K562 (cell line): ENCODE measurements at regions not wholly inside any gene's neighbourhood (a gene's known extent, or its start where the extent isn't known, plus 50 kb on each side); places are given as distances from the start of the nearest gene placed in this dataset.

Experiments
- ATAC-seq: fragments of 200-7000 bp; cut with Tn5 transposase; 3 replicates; pipeline ENCODE4 v1.9.1; 2020; ENCODE audit warnings: moderate library complexity
- BruUV-seq: library from RNA; stranded (reverse); fragments of 400-500 nt; replicated peaks from 2 replicates; lab custom pipeline; 2021; lab: Mats Ljungman, UMichigan
- CTCF ChIA-PET: fragments of 300-600 bp; formaldehyde crosslinking; extraction: SDS; loops from one replicate; lab custom pipeline; 2021; ENCODE audit warnings: low intra/inter-chr PET ratio; lab: Yijun Ruan, JAX
- POLR2A ChIA-PET: fragments of 300-600, 350-650 bp; sonication (Branson Sonifier 250); formaldehyde crosslinking; extraction: SDS; loops from one replicate; lab custom pipeline; 2021; ENCODE audit warnings: antibody characterized with exemption, inconsistent platforms; lab: Yijun Ruan, JAX
- DNase-seq, 4 experiments: peaks; one replicate each; pipeline versions ENCODE4 v3.0.0 to v3.0.0-alpha.2; 2011 to 2018; ENCODE audit warnings: low spot score in 3 of 4, mixed read lengths in 3 of 4; ENCODE audit errors: extremely low read depth in 1 of 4
- FAIRE-seq: peaks from 2 replicates; lab custom pipeline; 2011; peaks lifted over from hg19 to GRCh38; lab: Jason Lieb, UNC
- H2AFZ ChIP-seq: 2 replicates; pipeline ENCODE4 v1.6.0; 2011; ENCODE audit warnings: low read depth, low read length, control low read depth, inconsistent platforms
- H3K27ac ChIP-seq: fragments of 200-600 bp; 3 replicates; pipeline ENCODE4 v1.8.0; 2011; ENCODE audit warnings: low read depth, mild to moderate bottlenecking, control low read depth, inconsistent platforms, low read length, moderate library complexity, mixed read lengths; ENCODE audit errors: extremely low read depth
- H3K27me3 ChIP-seq, 2 experiments: fragments of 300-600 bp in 1 of 2; 2 replicates in 1 of 2; 3 replicates in 1 of 2; pipeline versions ENCODE4 v1.6.0 to v1.8.0; 2011; ENCODE audit warnings: inconsistent platforms in 2 of 2, low read length in 2 of 2, mild to moderate bottlenecking in 1 of 2, mixed read lengths in 1 of 2, moderate library complexity in 1 of 2; ENCODE audit not compliant: control insufficient read depth in 2 of 2, insufficient read depth in 2 of 2
- H3K36me3 ChIP-seq: fragments of 300-600 bp; 3 replicates; pipeline ENCODE4 v1.8.0; 2011; ENCODE audit warnings: mild to moderate bottlenecking, low read length, inconsistent platforms; ENCODE audit not compliant: control insufficient read depth, insufficient read depth
- H3K4me1 ChIP-seq, 2 experiments: fragments of 200-600 bp in 1 of 2; replicated peaks in 1 of 2; 2 replicates in 1 of 2; 3 replicates in 1 of 2; pipeline versions ENCODE4 v1.5.1 to v1.8.0; 2011; ENCODE audit warnings: inconsistent platforms in 2 of 2, low read length in 2 of 2, mild to moderate bottlenecking in 1 of 2, mixed read lengths in 1 of 2, moderate library complexity in 1 of 2; ENCODE audit not compliant: control insufficient read depth in 2 of 2, insufficient read depth in 2 of 2
- H3K4me2 ChIP-seq: 2 replicates; pipeline ENCODE4 v1.6.1; 2011; ENCODE audit warnings: low read length, control low read depth, inconsistent platforms, mixed read lengths; ENCODE audit not compliant: insufficient read depth
- H3K4me3 ChIP-seq: fragments of 200-600 bp; sonication (generic), shearing (Covaris generic); 2 replicates; pipeline ENCODE4 v1.5.1; 2016; ENCODE audit warnings: control low read depth, inconsistent platforms
- H3K79me2 ChIP-seq: fragments of 200-600 bp; 3 replicates; pipeline ENCODE4 v1.8.0; 2011; ENCODE audit warnings: low read length, inconsistent platforms; ENCODE audit not compliant: control insufficient read depth, insufficient read depth
- H3K9ac ChIP-seq, 2 experiments: 2 replicates each; pipeline versions ENCODE4 v1.6.0 to v1.6.1; 2011; ENCODE audit warnings: low read depth in 2 of 2, low read length in 2 of 2, control low read depth in 1 of 2, inconsistent platforms in 1 of 2, mild to moderate bottlenecking in 1 of 2, mixed read lengths in 1 of 2; ENCODE audit not compliant: insufficient read depth in 1 of 2
- H3K9me1 ChIP-seq: one replicate; pipeline ENCODE4 v1.6.0; 2011; ENCODE audit warnings: inconsistent platforms, mild to moderate bottlenecking, low read length, moderate library complexity; ENCODE audit not compliant: control insufficient read depth, insufficient read depth
- H3K9me3 ChIP-seq: replicated peaks from 2 replicates; pipeline ENCODE4 v1.5.1; 2011; ENCODE audit warnings: low read depth, low read length, inconsistent platforms; ENCODE audit not compliant: control insufficient read depth, insufficient read depth
- H4K20me1 ChIP-seq: replicated peaks from 2 replicates; pipeline ENCODE4 v1.6.1; 2011; ENCODE audit warnings: low read length, inconsistent platforms, mixed read lengths; ENCODE audit not compliant: control insufficient read depth, insufficient read depth
- CEBPZ ChIP-seq: fragments of 150-350 bp; IDR thresholded peaks from 2 replicates; pipeline ENCODE4 v1.6.1; 2014; ENCODE audit warnings: low read depth, mild to moderate bottlenecking, low read length, borderline replicate concordance
- CXXC5 ChIP-seq: fragments of 250-450 bp; sonication (Bioruptor Pico); IDR thresholded peaks from 2 replicates; pipeline ENCODE4 v1.8.0; 2022; ENCODE audit warnings: inconsistent platforms, mild to moderate bottlenecking, moderate library complexity
- GATA2 ChIP-seq: sonication (generic); formaldehyde crosslinking; IDR thresholded peaks from 2 replicates; pipeline ENCODE4 v1.4.0; 2020; ENCODE audit warnings: mild to moderate bottlenecking, missing genetic modification reagents
- HDAC2 ChIP-seq: fragments of 450-650 bp; IDR thresholded peaks from 2 replicates; pipeline ENCODE4 v1.6.1; 2016; ENCODE audit warnings: mild to moderate bottlenecking
- PHTF2 ChIP-seq: fragments of 250-450 bp; sonication (Bioruptor Pico); IDR thresholded peaks from 2 replicates; pipeline ENCODE4 v1.5.0; 2021; ENCODE audit warnings: mild to moderate bottlenecking
- PRDM10 ChIP-seq: fragments of 450-650 bp; IDR thresholded peaks from 2 replicates; pipeline ENCODE4 v1.6.1; 2018; ENCODE audit not compliant: partially characterized antibody
- TCF3 ChIP-seq: sonication (generic); formaldehyde crosslinking; IDR thresholded peaks from 2 replicates; pipeline ENCODE4 v1.4.0; 2020; ENCODE audit warnings: mild to moderate bottlenecking, missing genetic modification reagents
- ZBTB11 ChIP-seq, 3 experiments: fragments of 200-800 bp in 1 of 3; fragments of 250-450 bp in 1 of 3; fragments of 450-650 bp in 1 of 3; sonication (Bioruptor Pico) in 1 of 3; sonication (Bioruptor generic) in 1 of 3; formaldehyde crosslinking in 1 of 3; IDR thresholded peaks; 2 replicates each; pipeline versions ENCODE4 v1.6.1 to v1.8.0; 2016 to 2022; ENCODE audit warnings: mild to moderate bottlenecking in 2 of 3, missing genetic modification characterization in 2 of 3, missing compliant biosample characterization in 1 of 3, moderate library complexity in 1 of 3
- ZNF232 ChIP-seq: sonication (generic); formaldehyde crosslinking; IDR thresholded peaks from 2 replicates; pipeline ENCODE4 v1.8.0; 2022; ENCODE audit warnings: mild to moderate bottlenecking, missing genetic modification reagents
- WGBS: fragments of 100-300 bp; shearing (Covaris generic); methylation state at CpG from one replicate; pipeline ENCODE4 v1.1.6; 2016; ENCODE audit warnings: low coverage, mixed read lengths; ENCODE audit not compliant: insufficient coverage; ENCODE audit errors: missing lambda C conversion rate; 5-methylcytosine and 5-hydroxymethylcytosine counted together
- in situ Hi-C: fragments of 300-500 bp; cut with MboI; formaldehyde crosslinking; loops from 4 replicates; pipeline ENCODE4 v1.15.0; 2018; ENCODE audit warnings: inconsistent platforms, mixed read lengths
- intact Hi-C: fragments of 100-400 bp; cut with micrococcal nuclease; formaldehyde crosslinking; loops from 2 replicates; pipeline ENCODE4 v1.14.2; 2022
- TF ChIP-seq, protein P1 (sequence below): fragments of 450-650 bp; formaldehyde crosslinking; IDR thresholded peaks from 2 replicates; pipeline ENCODE4 v1.4.0; 2020; ENCODE audit warnings: mild to moderate bottlenecking, mixed read lengths

GRCh38 chr20:40434122-40434521 lies 254.9 kb downstream of the MAFB start:
- intact Hi-C loops (no loop called here), in situ Hi-C loops (no loop called here)
- no peak for ATAC-seq
- Histone ChIP-seq H3K79me2 (no peaks in the 10 kb centered on the region), H3K9ac (no peak overlapping the region), H2AFZ (no peak overlapping the region), H3K36me3 (no peaks in the 10 kb centered on the region), H3K9me1 (no peaks in the 10 kb centered on the region), H3K4me1 (no peaks in the 10 kb centered on the region; a peak in 1 of 5 replicates), H3K27me3 (no peaks in the 10 kb centered on the region), H4K20me1 (no peaks in the 10 kb centered on the region), H3K9me3 (no peaks in the 10 kb centered on the region), H3K27ac (no peak overlapping the region), H3K4me2 (no peak overlapping the region), H3K4me3 (no peak overlapping the region)
- ChIA-PET POLR2A (interaction anchor here (0.7 to 1.0 kb wide), 3 partner anchors 10 to 37 kb away, joined by 3 to 4 read pairs (median 3); no protein-coding TSS in a partner anchor), CTCF (no interaction called here)
- WGBS: 3% methylated on average over 4 of the region's 4 CpGs
- no peak for DNase-seq
- BruUV-seq: no TSS peak
- FAIRE-seq: no peak
- TF ChIP-seq CEBPZ: no peak
- no peak for TF ChIP-seq TCF3 (CRISPR knock-in tag)
- TF ChIP-seq ZNF232 (CRISPR knock-in tag): no peak
- no peak for TF ChIP-seq ZBTB11 (CRISPR knock-in tag; IDR thresholded peaks at IDR 0.05)
- TF ChIP-seq, protein P1, sequence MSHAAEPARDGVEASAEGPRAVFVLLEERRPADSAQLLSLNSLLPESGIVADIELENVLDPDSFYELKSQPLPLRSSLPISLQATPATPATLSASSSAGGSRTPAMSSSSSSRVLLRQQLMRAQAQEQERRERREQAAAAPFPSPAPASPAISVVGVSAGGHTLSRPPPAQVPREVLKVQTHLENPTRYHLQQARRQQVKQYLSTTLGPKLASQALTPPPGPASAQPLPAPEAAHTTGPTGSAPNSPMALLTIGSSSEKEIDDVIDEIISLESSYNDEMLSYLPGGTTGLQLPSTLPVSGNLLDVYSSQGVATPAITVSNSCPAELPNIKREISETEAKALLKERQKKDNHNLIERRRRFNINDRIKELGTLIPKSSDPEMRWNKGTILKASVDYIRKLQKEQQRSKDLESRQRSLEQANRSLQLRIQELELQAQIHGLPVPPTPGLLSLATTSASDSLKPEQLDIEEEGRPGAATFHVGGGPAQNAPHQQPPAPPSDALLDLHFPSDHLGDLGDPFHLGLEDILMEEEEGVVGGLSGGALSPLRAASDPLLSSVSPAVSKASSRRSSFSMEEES: no peak
- TF ChIP-seq CXXC5 (CRISPR knock-in tag): no peak
- TF ChIP-seq HDAC2: no peak
- no peak for TF ChIP-seq GATA2 (CRISPR knock-in tag)
- no peak for TF ChIP-seq PRDM10
- no peak for TF ChIP-seq PHTF2 (CRISPR knock-in tag)
